Heart right ventricle (tissue), 16 donors: ENCODE measurements at regions not wholly inside any gene's neighbourhood (a gene's known extent, or its start where the extent isn't known, plus 50 kb on each side); places are given as distances from the start of the nearest gene placed in this dataset.

Experiments
- ATAC-seq, 8 donors: fragments of 200-7000 bp; cut with Tn5 transposase; one replicate each; pipeline ENCODE4 v1.9.1; 2020; ENCODE audit warnings: mild to moderate bottlenecking in 8 of 8, moderate library complexity in 8 of 8, moderate number of reproducible peaks in 1 of 8
- DNase-seq, 2 donors: peaks; one replicate each; pipeline ENCODE4 v3.0.0-alpha.2; 2020
- H3K27ac ChIP-seq, 10 donors: fragments of 200-600 bp; sonication (generic) in 2 of 10; one replicate each; pipeline versions ENCODE4 v1.5.0 to v1.8.0; 2020 to 2022; ENCODE audit warnings: mild to moderate bottlenecking in 3 of 10
- H3K27me3 ChIP-seq, 7 donors: fragments of 200-600 bp; one replicate each; pipeline ENCODE4 v1.8.0; 2021 to 2022; ENCODE audit warnings: mild to moderate bottlenecking in 2 of 7
- H3K36me3 ChIP-seq, 9 donors: fragments of 200-600 bp; sonication (generic) in 1 of 9; one replicate each; pipeline versions ENCODE4 v1.5.0 to v1.8.0; 2020 to 2022; ENCODE audit warnings: mild to moderate bottlenecking in 2 of 9
- H3K4me1 ChIP-seq, 9 donors: fragments of 200-600 bp; sonication (generic) in 1 of 9; one replicate each; pipeline versions ENCODE4 v1.5.0 to v1.8.0; 2020 to 2022; ENCODE audit warnings: mild to moderate bottlenecking in 4 of 9
- H3K4me3 ChIP-seq, 10 donors: fragments of 200-600 bp; sonication (generic) in 2 of 10; one replicate each; pipeline versions ENCODE4 v1.5.0 to v1.8.0; 2020 to 2022; ENCODE audit warnings: mild to moderate bottlenecking in 7 of 10, moderate library complexity in 2 of 10
- H3K9me3 ChIP-seq, 11 donors: fragments of 200-600 bp in 10 of 11; sonication (generic) in 2 of 11; one replicate each; pipeline versions ENCODE4 v1.5.0 to v1.8.0; 2013 to 2022; ENCODE audit warnings: mild to moderate bottlenecking in 2 of 11, control low read depth in 1 of 11, moderate library complexity in 1 of 11
- CTCF ChIP-seq, 9 donors: fragments of 200-600 bp; sonication (generic) in 2 of 9; IDR thresholded peaks; one replicate each; pipeline versions ENCODE4 v1.5.0 to v1.8.0; 2021 to 2022; ENCODE audit warnings: antibody characterized with exemption in 9 of 9, mild to moderate bottlenecking in 5 of 9, moderate library complexity in 1 of 9
- WGBS, 2 donors: extraction: QIAGEN DNeasy Blood & Tissue Kit; methylation state at CpG; one replicate each; pipeline ENCODE4 v1.1.7; 2013; ENCODE audit warnings: inconsistent platforms in 1 of 2; 5-methylcytosine and 5-hydroxymethylcytosine counted together
- intact Hi-C, 10 donors: fragments of 100-400 bp; cut with DNase I; formaldehyde crosslinking; loops; one replicate each; pipeline versions ENCODE4 v1.11.1 to v1.14.2; 2022
- donor health status: Arrhythmogenic right ventricular cardiomyopathy.
- donor health status: ischemic (EF 13 %, LVEDD 7.1; RV severe dilation, severe dysfunction).
- donor health status: healthy with polysubstance abuse.
- donor health status: DM: no; HTN: yes; CAD: no.
- donor health status: DM: no; HTN: no; CAD: no.
- donor health status: ischemic (EF 25% LVEDD 6.9; RV normal size, moderate dysfunction).
- donor health status: ischemic (EF 25% LVEDD 5.7; RV mildly dilated, moderate dysfunction).
- donor health status: healthy.
- donor health status: DM: yes; HTN: yes; CAD: no.
- donor health status: Ischemic cardiomyopathy.
- donor health status: ischemic (EF 35%, LVEDD 5.7; RV mildly dilated, moderate dysfunction).
- donor health status: nonischemic (EF 11% LVEDD 7.7; RV severe dilation, severe dysfunction).
- donor health status: DM: yes; HTN: yes; CAD: no.
- donor health status: PGD.
- donor health status: ischemic (EF 29% LVEDD 5.4; RV normal size, mild dysfunction).
- donor health status: nonischemic (EF 23%, LVEDD 6.1; RV moderate dilation, normal function).

DNA sequence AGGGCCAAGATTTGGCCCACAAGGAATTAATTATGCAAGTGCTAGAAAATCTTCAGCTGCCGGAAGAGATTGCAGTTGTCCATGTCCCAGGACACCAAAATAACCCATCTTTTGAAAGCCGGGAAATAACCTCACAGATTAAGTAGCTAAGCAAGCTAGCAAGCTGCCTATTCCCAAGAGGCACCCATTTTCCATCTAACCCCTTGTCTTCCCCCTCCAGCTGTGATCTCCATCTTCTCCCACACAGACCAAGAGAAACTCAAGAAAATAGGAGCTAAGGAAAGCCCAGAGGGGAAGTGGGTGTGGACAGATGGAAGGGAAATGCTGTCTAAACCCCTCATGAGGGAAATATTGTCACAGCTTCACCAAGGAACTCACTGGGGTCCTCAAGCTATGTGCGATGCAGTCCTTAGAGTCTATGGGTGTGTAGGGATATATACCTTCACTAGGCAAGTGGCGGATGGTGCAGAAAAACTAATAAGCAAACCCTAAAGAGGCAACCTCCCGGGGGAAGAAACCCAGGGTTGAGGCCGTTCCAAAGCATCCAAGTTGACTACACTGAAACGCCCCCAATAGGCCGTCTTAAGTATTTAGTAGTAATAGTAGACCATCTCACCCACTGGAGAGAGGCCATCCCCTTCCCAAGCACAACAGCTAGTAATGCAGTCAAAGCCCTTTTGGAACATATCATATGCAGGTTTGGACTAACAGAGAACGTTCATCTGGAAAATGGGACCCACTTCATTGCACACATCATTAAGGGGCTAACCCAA lies 64.3 kb upstream of the PRSS16 start:
- H3K27ac ChIP-seq = peak overlapping the region in 1 of 10 donors; percentile 10
- no peaks in the 10 kb centered on the region for H3K9me3 ChIP-seq
- peaks cover 0 to 29% (median 8%) of the 10 kb centered on the region in 7 donors for H3K27me3 ChIP-seq
- no peak for TF ChIP-seq CTCF (IDR thresholded peaks at IDR 0.05)
- H3K4me3 ChIP-seq = no peak overlapping the region
- peaks cover 0 to 19% (median 10%) of the 10 kb centered on the region in 9 donors for H3K4me1 ChIP-seq
- 56 to 64% methylated on average over 9 of the region's 9 CpGs for WGBS, 2 donors
- peak in 1 of 2 donors; percentile 41 for DNase-seq
- peak in 6 of 8 donors; percentile 16 to 65 (median 40) for ATAC-seq
- H3K36me3 ChIP-seq = no peaks in the 10 kb centered on the region
- intact Hi-C loops = loop anchor here in 5 of 10 donors (10.0 kb wide), 5 partner anchors 292 to 712 kb away; partner anchors contain the start of gene ZNF184 (in 1 of the 5)

DNA sequence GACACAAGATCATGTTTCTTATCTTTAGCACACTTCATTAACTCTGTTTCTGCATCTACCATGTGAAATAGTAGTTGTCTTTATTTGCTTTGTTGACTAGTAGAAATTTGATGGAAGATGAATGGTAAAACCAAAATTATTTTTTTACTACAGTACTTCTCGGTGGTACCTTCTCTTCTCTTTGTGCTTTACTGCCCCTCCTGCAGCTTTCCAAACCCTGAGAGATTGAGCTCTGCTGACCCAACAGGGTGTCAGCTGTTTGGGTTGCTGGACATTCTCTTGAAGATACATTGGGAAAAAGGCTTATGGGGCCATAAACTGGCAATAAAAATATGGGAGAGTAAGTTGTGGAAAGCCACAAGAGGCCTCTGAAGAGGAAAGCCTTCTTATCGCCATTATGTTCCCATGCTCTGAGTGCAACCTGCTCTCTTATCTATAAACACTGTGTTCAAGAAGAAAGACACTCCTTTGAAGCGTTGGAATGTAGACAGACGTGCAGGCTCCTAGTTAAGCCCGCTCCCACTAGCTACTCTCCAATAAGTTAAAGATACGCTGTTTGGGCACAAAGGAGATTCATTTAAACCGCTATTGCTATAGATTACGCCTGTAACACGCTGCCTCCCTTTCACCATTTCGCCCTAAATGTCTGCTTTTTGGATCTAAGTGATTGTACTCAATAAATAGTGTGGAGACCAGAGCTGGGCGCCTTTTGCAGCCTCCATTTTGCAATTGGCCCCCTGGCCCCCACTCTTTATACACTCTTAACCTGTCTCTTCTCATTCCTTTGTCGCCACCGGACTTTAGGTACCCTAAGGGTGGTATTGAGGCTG lies 60.1 kb upstream of the PRSS16 start:
- no peaks in the 10 kb centered on the region for H3K36me3 ChIP-seq
- DNase-seq (no peak), ATAC-seq (no peak)
- peaks cover 0 to 12% (median 4%) of the 10 kb centered on the region in 9 donors for H3K4me1 ChIP-seq
- peak overlapping the region in 9 of 10 donors; percentile 38 to 73 (median 66) for H3K4me3 ChIP-seq
- no peak for TF ChIP-seq CTCF (IDR thresholded peaks at IDR 0.05)
- intact Hi-C loops = loop anchor here in 7 of 10 donors (2.0 to 10.0 kb wide), 10 partner anchors 285 to 710 kb away; partner anchors contain the start of gene ZNF184 (in 2 of the 7)
- 11 to 14% methylated on average over 13 of the region's 13 CpGs for WGBS, 2 donors
- H3K9me3 ChIP-seq = no peaks in the 10 kb centered on the region
- H3K27me3 ChIP-seq = peaks cover 0 to 18% (median 0%) of the 10 kb centered on the region in 7 donors
- H3K27ac ChIP-seq = peak overlapping the region in 8 of 10 donors; percentile 49 to 80 (median 64)

DNA sequence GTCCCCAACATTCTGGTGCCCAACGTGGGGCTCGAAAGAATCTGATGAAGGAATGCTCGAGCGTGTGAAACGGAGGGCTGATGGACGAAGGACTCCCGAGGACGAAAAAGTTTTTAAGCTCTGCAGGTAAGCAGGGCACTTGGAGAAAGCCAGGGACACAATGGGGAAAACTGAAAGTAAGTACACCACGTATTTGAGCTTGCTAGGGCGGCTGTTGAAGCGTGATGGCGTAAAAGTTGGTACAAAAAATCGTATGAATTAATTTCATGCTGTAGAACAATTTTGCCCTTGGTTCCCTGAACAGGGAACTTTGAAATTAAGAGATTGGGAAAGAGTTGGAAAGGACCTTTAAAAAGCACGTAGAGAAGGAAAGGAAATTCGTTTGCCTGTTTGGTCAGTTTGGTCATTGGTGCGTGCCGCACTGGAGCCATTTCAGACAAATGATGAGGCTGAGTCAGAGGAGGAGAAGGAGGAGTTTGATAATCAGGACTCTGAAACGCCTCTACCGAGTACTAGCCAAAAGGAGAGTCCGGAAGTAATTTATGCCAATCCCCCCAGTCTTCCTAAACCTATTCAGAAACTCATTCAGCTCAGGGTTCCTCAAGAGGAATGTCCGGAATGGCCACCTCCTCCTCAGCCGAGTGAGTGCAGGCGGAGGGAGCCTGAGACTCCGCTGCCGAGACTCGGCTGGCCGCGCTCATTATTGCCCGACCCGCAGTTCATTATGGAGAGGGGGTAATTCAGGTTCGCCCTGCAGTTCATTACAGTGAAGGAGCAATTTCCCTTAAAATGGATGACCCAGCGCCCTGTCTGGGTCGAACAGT lies 59.2 kb upstream of the PRSS16 start:
- peak overlapping the region in 9 of 10 donors; percentile 49 to 80 (median 63) for H3K27ac ChIP-seq
- peaks cover 0 to 12% (median 4%) of the 10 kb centered on the region in 9 donors for H3K4me1 ChIP-seq
- no peaks in the 10 kb centered on the region for H3K36me3 ChIP-seq
- no peak for TF ChIP-seq CTCF (IDR thresholded peaks at IDR 0.05)
- no peaks in the 10 kb centered on the region for H3K9me3 ChIP-seq
- 0 to 1% methylated on average over 33 of the region's 33 CpGs for WGBS, 2 donors
- peak overlapping the region; percentile 38 to 73 (median 64) for H3K4me3 ChIP-seq
- H3K27me3 ChIP-seq = peaks cover 0 to 16% (median 0%) of the 10 kb centered on the region in 7 donors
- peak; percentile 21 to 30 for DNase-seq
- peak; percentile 89 to 96 (median 92) for ATAC-seq
- intact Hi-C loops = loop anchor here in 7 of 10 donors (2.0 to 10.0 kb wide), 10 partner anchors 284 to 709 kb away; partner anchors contain the start of gene ZNF184 (in 2 of the 7)
